H1 (cell line): ENCODE measurements at regions not wholly inside any gene's neighbourhood (a gene's known extent, or its start where the extent isn't known, plus 50 kb on each side); places are given as distances from the start of the nearest gene placed in this dataset.

Experiments used
- RXRA ChIP-seq: IDR thresholded peaks from 2 replicates; pipeline ENCODE4 v1.6.1; 2011; ENCODE audit warnings: low read depth, mild to moderate bottlenecking, low read length, moderate library complexity; ENCODE audit not compliant: insufficient read depth

GRCh38 chr6:33925936-33926335 lies 122.1 kb upstream of the MLN start (continued):
- no peak for TF ChIP-seq RXRA
